ENCODE measurements at regions not wholly inside any gene's neighbourhood (a gene's known extent, or its start where the extent isn't known, plus 50 kb on each side); places are given as distances from the start of the nearest gene placed in this dataset.

- TF ChIP-seq EZH2phosphoT487 (IDR thresholded peaks at IDR 0.05) (no peak), CTCF (IDR thresholded peaks at IDR 0.05) (no peak)
Observed at GRCh38 chr9:30478684-30479083, 1905.8 kb upstream of the ACO1 start.

Data from neural progenitor cell (in vitro differentiated cells).